ENCODE measurements at regions not wholly inside any gene's neighbourhood (a gene's known extent, or its start where the extent isn't known, plus 50 kb on each side); places are given as distances from the start of the nearest gene placed in this dataset.

DNA sequence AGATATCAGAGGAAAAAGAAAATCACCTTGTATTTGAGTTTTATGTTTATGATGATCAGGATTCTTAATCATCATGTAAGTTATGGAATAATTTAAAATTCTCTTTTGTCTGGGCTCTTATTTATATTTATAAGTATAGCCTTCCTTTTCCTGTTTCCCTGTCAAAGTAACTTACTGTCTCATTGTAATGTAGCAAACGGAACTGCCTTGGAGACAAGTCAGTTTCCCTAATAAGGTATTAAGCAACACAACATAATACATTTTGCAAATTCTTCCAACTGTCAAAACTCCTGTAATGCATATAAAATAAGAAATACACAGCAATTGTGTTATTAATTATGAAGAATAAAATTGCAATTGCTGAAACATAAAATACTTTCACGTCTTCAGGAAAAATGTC lies 463.2 kb downstream of the MAT2B start (continued):
- TF ChIP-seq, protein P1, sequence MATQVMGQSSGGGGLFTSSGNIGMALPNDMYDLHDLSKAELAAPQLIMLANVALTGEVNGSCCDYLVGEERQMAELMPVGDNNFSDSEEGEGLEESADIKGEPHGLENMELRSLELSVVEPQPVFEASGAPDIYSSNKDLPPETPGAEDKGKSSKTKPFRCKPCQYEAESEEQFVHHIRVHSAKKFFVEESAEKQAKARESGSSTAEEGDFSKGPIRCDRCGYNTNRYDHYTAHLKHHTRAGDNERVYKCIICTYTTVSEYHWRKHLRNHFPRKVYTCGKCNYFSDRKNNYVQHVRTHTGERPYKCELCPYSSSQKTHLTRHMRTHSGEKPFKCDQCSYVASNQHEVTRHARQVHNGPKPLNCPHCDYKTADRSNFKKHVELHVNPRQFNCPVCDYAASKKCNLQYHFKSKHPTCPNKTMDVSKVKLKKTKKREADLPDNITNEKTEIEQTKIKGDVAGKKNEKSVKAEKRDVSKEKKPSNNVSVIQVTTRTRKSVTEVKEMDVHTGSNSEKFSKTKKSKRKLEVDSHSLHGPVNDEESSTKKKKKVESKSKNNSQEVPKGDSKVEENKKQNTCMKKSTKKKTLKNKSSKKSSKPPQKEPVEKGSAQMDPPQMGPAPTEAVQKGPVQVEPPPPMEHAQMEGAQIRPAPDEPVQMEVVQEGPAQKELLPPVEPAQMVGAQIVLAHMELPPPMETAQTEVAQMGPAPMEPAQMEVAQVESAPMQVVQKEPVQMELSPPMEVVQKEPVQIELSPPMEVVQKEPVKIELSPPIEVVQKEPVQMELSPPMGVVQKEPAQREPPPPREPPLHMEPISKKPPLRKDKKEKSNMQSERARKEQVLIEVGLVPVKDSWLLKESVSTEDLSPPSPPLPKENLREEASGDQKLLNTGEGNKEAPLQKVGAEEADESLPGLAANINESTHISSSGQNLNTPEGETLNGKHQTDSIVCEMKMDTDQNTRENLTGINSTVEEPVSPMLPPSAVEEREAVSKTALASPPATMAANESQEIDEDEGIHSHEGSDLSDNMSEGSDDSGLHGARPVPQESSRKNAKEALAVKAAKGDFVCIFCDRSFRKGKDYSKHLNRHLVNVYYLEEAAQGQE (IDR thresholded peaks at IDR 0.05; ENCODE audit: low read depth, low read length), result no peak
- TF ChIP-seq TCF3 (IDR thresholded peaks at IDR 0.05; ENCODE audit: borderline replicate concordance, insufficient read depth, low read depth, low read length) (no peak), PBX3 (IDR thresholded peaks at IDR 0.05; ENCODE audit: insufficient replicate concordance, low read depth, low read length) (no peak)

DNA sequence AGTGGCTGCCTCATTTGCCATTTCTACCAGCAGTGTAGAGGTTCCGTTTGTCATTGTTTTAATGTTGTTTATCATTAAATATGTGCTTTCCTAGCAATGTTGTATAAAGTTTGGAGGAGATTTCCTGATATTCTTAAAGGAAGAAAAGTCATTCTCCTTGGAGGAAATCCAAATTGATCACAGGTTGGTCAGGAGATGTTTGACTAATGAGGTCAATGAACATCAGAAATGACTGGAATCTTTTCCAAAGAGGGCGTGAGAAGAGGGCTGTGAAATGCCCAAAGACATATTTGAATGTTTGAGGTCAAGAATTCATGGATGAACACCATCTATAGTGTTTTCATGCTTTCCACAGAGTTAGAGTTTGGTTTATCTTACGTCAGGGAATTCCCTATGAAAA lies 471.3 kb downstream of the MAT2B start:
- Histone ChIP-seq H3K79me2 (ENCODE audit: control insufficient read depth, insufficient read depth, low read length) (no peaks in the 10 kb centered on the region), H3K4me1 (ENCODE audit: control insufficient read depth, insufficient read depth, low read length) (no peaks in the 10 kb centered on the region), H3K27ac (ENCODE audit: control insufficient read depth, insufficient read depth) (no peak overlapping the region), H2AFZ (ENCODE audit: control insufficient read depth, low read depth, low read length) (no peak overlapping the region), H3K9ac (ENCODE audit: control insufficient read depth, insufficient read depth, low read length) (no peak overlapping the region), H3K36me3 (ENCODE audit: control insufficient read depth in 2 of 2, insufficient read depth in 2 of 2, low read length in 1 of 2) (no peaks in the 10 kb centered on the region), H3K4me3 (no peak overlapping the region), H3K9me3 (replicated peaks; ENCODE audit: control insufficient read depth, insufficient read depth, low read length) (no peaks in the 10 kb centered on the region), H4K20me1 (ENCODE audit: control insufficient read depth, insufficient read depth) (no peaks in the 10 kb centered on the region), H3K4me2 (ENCODE audit: control insufficient read depth, insufficient read depth) (no peak overlapping the region), H3K27me3 (replicated peaks in 1 of 2; ENCODE audit: control insufficient read depth in 2 of 2, insufficient read depth in 2 of 2, low read length in 1 of 2) (no peaks in the 10 kb centered on the region)
- intact Hi-C loops (cut with micrococcal nuclease; ENCODE audit: unreplicated experiment), result no loop called here
- RAD21 ChIA-PET (ENCODE audit: unreplicated experiment), result interaction anchor here (0.6 kb wide), 1 partner anchor 1897 kb away, joined by 4 read pairs; no protein-coding TSS in a partner anchor
- ATAC-seq, result no peak
- DNase-seq (ENCODE audit: low read depth, low spot score), result no peak
- in situ Hi-C loops (cut with MboI), result no loop called here
- 13% methylated on average over 3 of the region's 3 CpGs for WGBS (ENCODE audit: insufficient coverage, insufficient replicate concordance, low lambda C conversion rate, missing lambda C conversion rate)
- TF ChIP-seq ZNF384 (IDR thresholded peaks at IDR 0.05; ENCODE audit: borderline replicate concordance, low read depth, low read length) (no peak), MYC (IDR thresholded peaks at IDR 0.05; ENCODE audit: insufficient read depth, insufficient read length, insufficient replicate concordance, low read length, severe bottlenecking) (no peak), E2F4 (IDR thresholded peaks at IDR 0.05; ENCODE audit: low read depth, low read length) (no peak), NRF1 (conservative IDR thresholded peaks at IDR 0.05; ENCODE audit: low read depth, low read length) (no peak)
- TF ChIP-seq, protein P2, sequence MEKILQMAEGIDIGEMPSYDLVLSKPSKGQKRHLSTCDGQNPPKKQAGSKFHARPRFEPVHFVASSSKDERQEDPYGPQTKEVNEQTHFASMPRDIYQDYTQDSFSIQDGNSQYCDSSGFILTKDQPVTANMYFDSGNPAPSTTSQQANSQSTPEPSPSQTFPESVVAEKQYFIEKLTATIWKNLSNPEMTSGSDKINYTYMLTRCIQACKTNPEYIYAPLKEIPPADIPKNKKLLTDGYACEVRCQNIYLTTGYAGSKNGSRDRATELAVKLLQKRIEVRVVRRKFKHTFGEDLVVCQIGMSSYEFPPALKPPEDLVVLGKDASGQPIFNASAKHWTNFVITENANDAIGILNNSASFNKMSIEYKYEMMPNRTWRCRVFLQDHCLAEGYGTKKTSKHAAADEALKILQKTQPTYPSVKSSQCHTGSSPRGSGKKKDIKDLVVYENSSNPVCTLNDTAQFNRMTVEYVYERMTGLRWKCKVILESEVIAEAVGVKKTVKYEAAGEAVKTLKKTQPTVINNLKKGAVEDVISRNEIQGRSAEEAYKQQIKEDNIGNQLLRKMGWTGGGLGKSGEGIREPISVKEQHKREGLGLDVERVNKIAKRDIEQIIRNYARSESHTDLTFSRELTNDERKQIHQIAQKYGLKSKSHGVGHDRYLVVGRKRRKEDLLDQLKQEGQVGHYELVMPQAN (conservative IDR thresholded peaks at IDR 0.05), result no peak
- CTCF ChIA-PET, result no interaction called here
- no TSS peak for BruUV-seq (replicated peaks)
- POLR2A ChIA-PET, result no interaction called here
- no peak for FAIRE-seq
- SMC1A ChIA-PET (ENCODE audit: uncharacterized antibody, unreplicated experiment), result no interaction called here

Data from GM12878 (cell line).